ENCODE measurements at regions not wholly inside any gene's neighbourhood (a gene's known extent, or its start where the extent isn't known, plus 50 kb on each side); places are given as distances from the start of the nearest gene placed in this dataset.

- H4K20me1 ChIP-seq (ENCODE audit: low read depth, low read length) = no peaks in the 10 kb centered on the region
- no peaks in the 10 kb centered on the region for H3F3A ChIP-seq (ENCODE audit: insufficient read depth)
- no peaks in the 10 kb centered on the region for H3K36me3 ChIP-seq (ENCODE audit: low read length)
- H2AFZ ChIP-seq (ENCODE audit: low read depth, low read length, severe bottlenecking) = no peak overlapping the region
- no peaks in the 10 kb centered on the region for H3K27me3 ChIP-seq (ENCODE audit: low read length)
- no peak overlapping the region for H3K4me2 ChIP-seq (ENCODE audit: low read depth, low read length, poor library complexity, severe bottlenecking)
- no peak overlapping the region for H3K27ac ChIP-seq (ENCODE audit: low read depth, low read length)
- no peaks in the 10 kb centered on the region for H3K79me2 ChIP-seq (ENCODE audit: insufficient read depth, low read length)
- H3K9ac ChIP-seq (ENCODE audit: low read length) = no peak overlapping the region
- TF ChIP-seq EZH2phosphoT487 (conservative IDR thresholded peaks at IDR 0.05; ENCODE audit: low read length) (no peak), CTCF (IDR thresholded peaks at IDR 0.05; ENCODE audit: insufficient read depth, low read length, poor library complexity, severe bottlenecking) (no peak)
- no peaks in the 10 kb centered on the region for H3K9me2 ChIP-seq (replicated peaks; ENCODE audit: insufficient read depth, low read length)
- H3K9me3 ChIP-seq (ENCODE audit: insufficient read depth, low read length) = no peaks in the 10 kb centered on the region
- H3K4me3 ChIP-seq (ENCODE audit: insufficient read depth, low read length, poor library complexity, severe bottlenecking) = no peak overlapping the region
Measured at GRCh38 chr6:85169189-85169588, 280.7 kb upstream of the NT5E start.

GRCh38 chr6:85168146-85168545, 281.7 kb upstream of the NT5E start:
- TF ChIP-seq EZH2phosphoT487 (conservative IDR thresholded peaks at IDR 0.05; ENCODE audit: low read length) (no peak), CTCF (IDR thresholded peaks at IDR 0.05; ENCODE audit: insufficient read depth, low read length, poor library complexity, severe bottlenecking) (no peak)
- Histone ChIP-seq H3K4me2 (ENCODE audit: low read depth, low read length, poor library complexity, severe bottlenecking) (no peak overlapping the region), H3K4me3 (ENCODE audit: insufficient read depth, low read length, poor library complexity, severe bottlenecking) (no peak overlapping the region)

GRCh38 chr6:85166114-85166741, 283.7 kb upstream of the NT5E start:
- no peak overlapping the region for H3K27ac ChIP-seq (ENCODE audit: low read depth, low read length)
- no peaks in the 10 kb centered on the region for H4K20me1 ChIP-seq (ENCODE audit: low read depth, low read length)
- TF ChIP-seq CTCF (IDR thresholded peaks at IDR 0.05; ENCODE audit: insufficient read depth, low read length, poor library complexity, severe bottlenecking) (no peak), EZH2phosphoT487 (conservative IDR thresholded peaks at IDR 0.05; ENCODE audit: low read length) (no peak)
- no peak overlapping the region for H2AFZ ChIP-seq (ENCODE audit: low read depth, low read length, severe bottlenecking)
- no peak overlapping the region for H3K4me3 ChIP-seq (ENCODE audit: insufficient read depth, low read length, poor library complexity, severe bottlenecking)
- H3K9me3 ChIP-seq (ENCODE audit: insufficient read depth, low read length) = no peaks in the 10 kb centered on the region
- no peaks in the 10 kb centered on the region for H3K36me3 ChIP-seq (ENCODE audit: low read length)
- no peak overlapping the region for H3K9ac ChIP-seq (ENCODE audit: low read length)
- H3K9me2 ChIP-seq (replicated peaks; ENCODE audit: insufficient read depth, low read length) = no peaks in the 10 kb centered on the region
- no peaks in the 10 kb centered on the region for H3K27me3 ChIP-seq (ENCODE audit: low read length)
- no peaks in the 10 kb centered on the region for H3F3A ChIP-seq (ENCODE audit: insufficient read depth)
- H3K4me2 ChIP-seq (ENCODE audit: low read depth, low read length, poor library complexity, severe bottlenecking) = no peak overlapping the region
- no peaks in the 10 kb centered on the region for H3K79me2 ChIP-seq (ENCODE audit: insufficient read depth, low read length)

More at GRCh38 chr6:85168146-85168545, 281.7 kb upstream of the NT5E start:
- no peak overlapping the region for H3K27ac ChIP-seq (ENCODE audit: low read depth, low read length)
- H4K20me1 ChIP-seq (ENCODE audit: low read depth, low read length) = no peaks in the 10 kb centered on the region
- no peaks in the 10 kb centered on the region for H3K9me3 ChIP-seq (ENCODE audit: insufficient read depth, low read length)
- no peak overlapping the region for H3K9ac ChIP-seq (ENCODE audit: low read length)
- H3K79me2 ChIP-seq (ENCODE audit: insufficient read depth, low read length) = no peaks in the 10 kb centered on the region
- H3F3A ChIP-seq (ENCODE audit: insufficient read depth) = no peaks in the 10 kb centered on the region
- no peak overlapping the region for H2AFZ ChIP-seq (ENCODE audit: low read depth, low read length, severe bottlenecking)
- H3K9me2 ChIP-seq (replicated peaks; ENCODE audit: insufficient read depth, low read length) = no peaks in the 10 kb centered on the region
- H3K36me3 ChIP-seq (ENCODE audit: low read length) = no peaks in the 10 kb centered on the region
- no peaks in the 10 kb centered on the region for H3K27me3 ChIP-seq (ENCODE audit: low read length)
